Thyroid gland (tissue), 4 donors: ENCODE measurements at regions not wholly inside any gene's neighbourhood (a gene's known extent, or its start where the extent isn't known, plus 50 kb on each side); places are given as distances from the start of the nearest gene placed in this dataset.

Source experiments
- DNase-seq, 2 donors: peaks; one replicate each; pipeline ENCODE4 v3.0.0-alpha.2; 2019
- H3K27ac ChIP-seq, 3 donors: fragments of 200-600 bp; sonication (generic); 1 replicate in 2 of 3; 2 replicates in 1 of 3; pipeline ENCODE4 v1.5.1; 2016 to 2019; ENCODE audit warnings: mild to moderate bottlenecking in 1 of 3, moderate library complexity in 1 of 3
- H3K27me3 ChIP-seq: fragments of 200-600 bp; sonication (generic); one replicate; pipeline ENCODE4 v1.5.1; 2019
- H3K36me3 ChIP-seq, 2 donors: fragments of 200-600 bp; sonication (generic); one replicate each; pipeline ENCODE4 v1.5.1; 2016 to 2019
- H3K4me1 ChIP-seq, 2 donors: fragments of 200-600 bp; sonication (generic); one replicate each; pipeline ENCODE4 v1.5.1; 2017 to 2019
- H3K4me3 ChIP-seq, 3 donors: fragments of 200-600 bp; sonication (generic); replicated peaks in 1 of 3; 1 replicate in 2 of 3; 2 replicates in 1 of 3; pipeline ENCODE4 v1.5.1; 2016; ENCODE audit warnings: mild to moderate bottlenecking in 1 of 3
- H3K9me3 ChIP-seq: fragments of 200-600 bp; sonication (generic); one replicate; pipeline ENCODE4 v1.5.1; 2017
- CTCF ChIP-seq, 6 experiments: fragments of 200-600 bp in 3 of 6; fragments of 450-650 bp in 3 of 6; sonication (generic) in 3 of 6; IDR thresholded peaks; one replicate each; pipeline ENCODE4 v1.5.1; 2016 to 2019; ENCODE audit warnings: antibody characterized with exemption in 6 of 6, mild to moderate bottlenecking in 2 of 6, inconsistent platforms in 1 of 6, moderate library complexity in 1 of 6
- POLR2A ChIP-seq, 2 donors: fragments of 450-650 bp; IDR thresholded peaks; one replicate each; pipeline ENCODE4 v1.6.1; 2017; ENCODE audit warnings: antibody characterized with exemption in 2 of 2, mild to moderate bottlenecking in 2 of 2, moderate library complexity in 1 of 2
- WGBS, 2 donors: methylation state at CpG; one replicate each; pipeline ENCODE4 v1.1.5; 2017; 5-methylcytosine and 5-hydroxymethylcytosine counted together
- intact Hi-C: fragments of 100-400 bp; cut with DNase I; formaldehyde crosslinking; loops from one replicate; pipeline ENCODE4 v1.15.1; 2023

- intact Hi-C loops = no loop called here
- Histone ChIP-seq H3K27me3 (no peaks in the 10 kb centered on the region), H3K4me1 (no peaks in the 10 kb centered on the region), H3K27ac (no peak overlapping the region), H3K4me3 (no peak overlapping the region), H3K36me3 (no peaks in the 10 kb centered on the region), H3K9me3 (no peaks in the 10 kb centered on the region)
- TF ChIP-seq CTCF (IDR thresholded peaks at IDR 0.05) = no peak
- no peak for TF ChIP-seq POLR2A (IDR thresholded peaks at IDR 0.05)
- no peak for DNase-seq
Observed at GRCh38 chr18:34039201-34039600, 185.5 kb downstream of the NOL4 start.

- no peak for DNase-seq
- no peaks in the 10 kb centered on the region for H3K9me3 ChIP-seq
- no peak overlapping the region for H3K4me3 ChIP-seq
- TF ChIP-seq CTCF (IDR thresholded peaks at IDR 0.05) (no peak), POLR2A (IDR thresholded peaks at IDR 0.05) (no peak)
- H3K36me3 ChIP-seq = no peaks in the 10 kb centered on the region
- H3K27ac ChIP-seq = no peak overlapping the region
- H3K27me3 ChIP-seq = no peaks in the 10 kb centered on the region
- H3K4me1 ChIP-seq = no peaks in the 10 kb centered on the region
- intact Hi-C loops = no loop called here
Observed at GRCh38 chr18:34038086-34038485, 186.6 kb downstream of the NOL4 start.

GRCh38 chr18:34033968-34034367 is 190.7 kb downstream of the NOL4 start:
- TF ChIP-seq CTCF (IDR thresholded peaks at IDR 0.05) (no peak), POLR2A (IDR thresholded peaks at IDR 0.05) (no peak)
- intact Hi-C loops = no loop called here

GRCh38 chr18:34031810-34032209 is 192.9 kb downstream of the NOL4 start:
- Histone ChIP-seq H3K27me3 (no peaks in the 10 kb centered on the region), H3K36me3 (no peaks in the 10 kb centered on the region), H3K4me1 (no peaks in the 10 kb centered on the region), H3K9me3 (no peaks in the 10 kb centered on the region), H3K27ac (no peak overlapping the region), H3K4me3 (no peak overlapping the region)
- 90 to 93% methylated on average over 2 to 3 of the region's 3 CpGs for WGBS, 2 donors
- DNase-seq = no peak
- TF ChIP-seq CTCF (IDR thresholded peaks at IDR 0.05) (no peak), POLR2A (IDR thresholded peaks at IDR 0.05) (no peak)
- intact Hi-C loops = no loop called here

More at GRCh38 chr18:34033968-34034367, 190.7 kb downstream of the NOL4 start:
- Histone ChIP-seq H3K36me3 (no peaks in the 10 kb centered on the region), H3K27me3 (no peaks in the 10 kb centered on the region), H3K27ac (no peak overlapping the region), H3K9me3 (no peaks in the 10 kb centered on the region), H3K4me1 (no peaks in the 10 kb centered on the region), H3K4me3 (no peak overlapping the region)
- no peak for DNase-seq
- 88 to 89% methylated on average over 4 of the region's 4 CpGs for WGBS, 2 donors

GRCh38 chr18:34028324-34028723 is 196.4 kb downstream of the NOL4 start:
- Histone ChIP-seq H3K27me3 (no peaks in the 10 kb centered on the region), H3K4me1 (no peaks in the 10 kb centered on the region), H3K36me3 (no peaks in the 10 kb centered on the region), H3K4me3 (no peak overlapping the region), H3K27ac (no peak overlapping the region), H3K9me3 (no peaks in the 10 kb centered on the region)
- DNase-seq = peak in 1 of 2 donors; percentile 5
- WGBS, 2 donors = 89 to 91% methylated on average over 2 of the region's 2 CpGs
- TF ChIP-seq CTCF (IDR thresholded peaks at IDR 0.05) = no peak
- intact Hi-C loops = no loop called here
